ENCODE measurements at regions not wholly inside any gene's neighbourhood (a gene's known extent, or its start where the extent isn't known, plus 50 kb on each side); places are given as distances from the start of the nearest gene placed in this dataset.

DNA sequence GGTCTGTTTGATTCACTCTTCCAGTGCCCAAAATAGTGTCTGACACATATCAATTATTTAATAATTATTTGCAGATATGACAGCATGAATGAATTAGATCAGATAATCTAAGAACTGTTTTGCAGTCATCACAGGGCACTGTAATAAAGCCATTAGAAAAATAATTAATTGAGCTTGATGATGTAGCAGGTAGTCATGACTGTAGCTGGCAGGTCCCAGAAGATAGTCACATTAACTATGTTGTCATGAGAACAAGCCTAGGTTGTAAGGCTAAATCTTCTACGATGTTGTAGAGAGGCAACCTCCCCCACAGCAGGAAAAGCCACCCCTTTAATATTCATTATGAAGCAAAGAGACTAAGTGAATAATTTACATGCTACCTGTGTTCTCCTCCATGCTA is 243.9 kb upstream of the SPTLC3 start:
- H4K20me1 ChIP-seq, result no peaks in the 10 kb centered on the region
- no peak overlapping the region for H3K4me3 ChIP-seq
- H3K27ac ChIP-seq, result no peak overlapping the region
- no peaks in the 10 kb centered on the region for H3K4me1 ChIP-seq
- H3K9me3 ChIP-seq, result no peaks in the 10 kb centered on the region; the same call in 1 of the 2 replicates
- no peaks in the 10 kb centered on the region for H3K36me3 ChIP-seq
- H3K4me2 ChIP-seq, result no peak overlapping the region
- no peak for TF ChIP-seq Cebpa-rat (IDR thresholded peaks at IDR 0.05)
- no peak overlapping the region for H3K9ac ChIP-seq
- no peaks in the 10 kb centered on the region for H3K27me3 ChIP-seq

- no peaks in the 10 kb centered on the region for H4K20me1 ChIP-seq
- H3K4me1 ChIP-seq, result no peaks in the 10 kb centered on the region
- no peak overlapping the region for H3K27ac ChIP-seq
- no peaks in the 10 kb centered on the region for H3K27me3 ChIP-seq
- H3K9ac ChIP-seq, result no peak overlapping the region
- no peak for TF ChIP-seq Cebpa-rat (IDR thresholded peaks at IDR 0.05)
- no peak overlapping the region for H3K4me3 ChIP-seq
- no peaks in the 10 kb centered on the region for H3K9me3 ChIP-seq
- H3K4me2 ChIP-seq, result no peak overlapping the region
- no peaks in the 10 kb centered on the region for H3K36me3 ChIP-seq
Measured at GRCh38 chr20:12773936-12774335, 234.8 kb upstream of the SPTLC3 start.

DNA sequence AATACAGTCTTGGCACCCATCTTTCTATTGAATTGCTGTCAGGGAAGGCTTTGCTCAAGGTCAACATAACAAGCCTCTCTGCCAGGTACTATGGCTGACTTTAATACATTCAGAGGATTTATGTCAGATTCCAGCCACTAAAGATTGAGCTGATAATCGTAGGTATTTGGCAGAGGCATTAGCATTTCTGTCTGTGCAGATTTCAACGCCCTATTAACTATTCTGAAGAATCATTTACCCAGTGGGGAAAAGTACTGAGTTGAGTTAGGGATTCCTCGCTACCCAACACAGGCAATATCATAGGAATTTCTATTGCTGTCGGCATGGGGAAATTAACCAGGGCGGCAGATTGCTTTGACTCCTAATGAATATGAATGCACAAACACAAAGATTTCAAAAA is 233.7 kb upstream of the SPTLC3 start:
- H3K9me3 ChIP-seq, result no peaks in the 10 kb centered on the region
- no peak overlapping the region for H3K9ac ChIP-seq
- no peak overlapping the region for H3K27ac ChIP-seq
- TF ChIP-seq Cebpa-rat (IDR thresholded peaks at IDR 0.05), result no peak
- H3K36me3 ChIP-seq, result no peaks in the 10 kb centered on the region
- no peaks in the 10 kb centered on the region for H4K20me1 ChIP-seq
- H3K4me1 ChIP-seq, result no peaks in the 10 kb centered on the region
- no peak overlapping the region for H3K4me2 ChIP-seq
- H3K27me3 ChIP-seq, result no peaks in the 10 kb centered on the region
- no peak overlapping the region for H3K4me3 ChIP-seq

DNA sequence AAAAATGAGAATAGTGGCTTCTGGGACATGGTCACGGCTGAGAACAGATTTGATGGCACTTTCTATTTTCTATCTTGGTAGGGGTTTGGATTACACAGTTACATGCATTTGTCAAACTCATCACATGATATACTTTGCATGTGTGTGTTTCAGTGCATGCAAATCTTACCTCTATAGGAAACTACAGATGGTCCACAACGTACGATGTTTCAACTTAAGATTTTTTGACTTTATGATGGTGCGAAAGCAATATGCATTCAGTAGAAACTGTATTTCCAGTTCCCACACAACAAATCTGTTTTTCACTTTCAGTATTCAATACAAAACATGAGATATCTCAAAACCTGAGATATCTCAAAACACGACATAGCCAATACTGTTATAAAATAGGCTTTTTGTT is 231.8 kb upstream of the SPTLC3 start:
- Histone ChIP-seq H3K9me3 (no peaks in the 10 kb centered on the region), H3K4me1 (no peaks in the 10 kb centered on the region), H3K4me2 (no peak overlapping the region), H4K20me1 (no peaks in the 10 kb centered on the region), H3K9ac (no peak overlapping the region), H3K27me3 (no peaks in the 10 kb centered on the region), H3K4me3 (no peak overlapping the region), H3K27ac (no peak overlapping the region), H3K36me3 (no peaks in the 10 kb centered on the region)
- no peak for TF ChIP-seq Cebpa-rat (IDR thresholded peaks at IDR 0.05)

DNA sequence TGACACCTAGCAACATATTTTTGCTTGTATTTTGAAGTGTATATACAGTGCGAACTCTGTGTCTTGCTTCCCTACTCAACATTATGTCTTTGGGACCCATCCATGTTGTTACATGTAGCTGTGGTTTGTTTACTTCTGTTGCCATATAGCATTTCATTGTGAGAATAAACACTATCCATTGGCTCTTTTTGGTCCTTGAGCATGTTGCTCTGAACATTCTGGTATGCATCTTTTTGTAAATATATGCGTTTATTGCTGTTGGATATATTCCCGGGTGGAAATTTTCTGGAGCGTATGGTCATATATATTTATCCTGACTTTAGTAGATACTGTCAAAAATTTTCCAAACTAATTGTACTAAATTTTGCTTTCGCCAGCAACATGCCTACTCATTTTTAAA is 222.5 kb upstream of the SPTLC3 start:
- Histone ChIP-seq H3K27ac (no peak overlapping the region), H4K20me1 (no peaks in the 10 kb centered on the region), H3K9ac (no peak overlapping the region), H3K9me3 (no peaks in the 10 kb centered on the region), H3K36me3 (no peaks in the 10 kb centered on the region), H3K4me3 (no peak overlapping the region), H3K27me3 (no peaks in the 10 kb centered on the region), H3K4me1 (no peaks in the 10 kb centered on the region), H3K4me2 (no peak overlapping the region)
- TF ChIP-seq Cebpa-rat (IDR thresholded peaks at IDR 0.05), result no peak

DNA sequence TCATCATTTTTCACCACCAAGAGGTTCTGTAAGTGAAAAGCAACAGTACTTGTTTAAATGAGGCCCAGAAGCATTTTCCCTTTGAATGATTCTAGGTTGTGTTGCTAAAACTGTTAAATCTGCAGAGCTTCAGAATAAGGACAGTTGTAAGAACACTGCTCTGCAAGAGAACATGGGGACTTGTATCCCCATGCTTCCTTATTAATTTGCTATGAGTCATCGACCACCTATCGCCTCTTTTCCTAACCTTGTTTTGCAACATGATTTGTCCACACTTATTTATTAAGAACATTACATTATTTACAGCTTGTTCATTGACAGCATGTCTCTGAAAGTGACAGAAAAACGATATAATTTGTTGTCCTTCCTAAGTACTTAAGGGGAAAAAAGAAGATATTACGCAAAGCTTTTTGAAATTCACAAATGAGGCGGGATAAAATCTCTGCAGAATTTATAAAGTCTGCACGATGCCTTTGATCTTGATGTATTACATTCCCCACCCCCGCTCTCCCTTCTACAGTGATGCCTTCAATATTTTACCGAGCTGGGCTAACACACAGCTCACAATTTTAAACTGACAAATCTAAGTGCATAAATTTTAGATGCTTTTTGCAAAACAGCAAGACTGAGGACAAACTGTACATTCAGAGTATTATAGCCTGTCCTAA is 220.0 kb upstream of the SPTLC3 start:
- Histone ChIP-seq H3K4me2 (no peak overlapping the region), H3K9me3 (no peaks in the 10 kb centered on the region), H3K4me1 (no peaks in the 10 kb centered on the region), H3K27me3 (no peaks in the 10 kb centered on the region), H3K9ac (no peak overlapping the region), H3K4me3 (no peak overlapping the region), H3K36me3 (no peaks in the 10 kb centered on the region), H3K27ac (no peak overlapping the region), H4K20me1 (no peaks in the 10 kb centered on the region)
- TF ChIP-seq Cebpa-rat (IDR thresholded peaks at IDR 0.05), result no peak

GRCh38 chr20:12790859-12791258 is 217.9 kb upstream of the SPTLC3 start:
- no peak for TF ChIP-seq Cebpa-rat (IDR thresholded peaks at IDR 0.05)
- no peak overlapping the region for H3K4me3 ChIP-seq
- H4K20me1 ChIP-seq, result no peaks in the 10 kb centered on the region
- H3K9me3 ChIP-seq, result no peaks in the 10 kb centered on the region
- H3K27ac ChIP-seq, result no peak overlapping the region
- H3K27me3 ChIP-seq, result no peaks in the 10 kb centered on the region
- no peaks in the 10 kb centered on the region for H3K36me3 ChIP-seq
- H3K9ac ChIP-seq, result no peak overlapping the region
- H3K4me2 ChIP-seq, result no peak overlapping the region
- H3K4me1 ChIP-seq, result no peaks in the 10 kb centered on the region

GRCh38 chr20:12798286-12798685 is 210.5 kb upstream of the SPTLC3 start:
- H3K4me1 ChIP-seq, result no peaks in the 10 kb centered on the region
- no peak for TF ChIP-seq Cebpa-rat (IDR thresholded peaks at IDR 0.05)
- H3K9ac ChIP-seq, result no peak overlapping the region
- H3K27me3 ChIP-seq, result no peaks in the 10 kb centered on the region
- H3K4me2 ChIP-seq, result no peak overlapping the region
- H3K36me3 ChIP-seq, result no peaks in the 10 kb centered on the region
- H3K27ac ChIP-seq, result no peak overlapping the region
- no peaks in the 10 kb centered on the region for H4K20me1 ChIP-seq
- no peaks in the 10 kb centered on the region for H3K9me3 ChIP-seq
- H3K4me3 ChIP-seq, result no peak overlapping the region

DNA sequence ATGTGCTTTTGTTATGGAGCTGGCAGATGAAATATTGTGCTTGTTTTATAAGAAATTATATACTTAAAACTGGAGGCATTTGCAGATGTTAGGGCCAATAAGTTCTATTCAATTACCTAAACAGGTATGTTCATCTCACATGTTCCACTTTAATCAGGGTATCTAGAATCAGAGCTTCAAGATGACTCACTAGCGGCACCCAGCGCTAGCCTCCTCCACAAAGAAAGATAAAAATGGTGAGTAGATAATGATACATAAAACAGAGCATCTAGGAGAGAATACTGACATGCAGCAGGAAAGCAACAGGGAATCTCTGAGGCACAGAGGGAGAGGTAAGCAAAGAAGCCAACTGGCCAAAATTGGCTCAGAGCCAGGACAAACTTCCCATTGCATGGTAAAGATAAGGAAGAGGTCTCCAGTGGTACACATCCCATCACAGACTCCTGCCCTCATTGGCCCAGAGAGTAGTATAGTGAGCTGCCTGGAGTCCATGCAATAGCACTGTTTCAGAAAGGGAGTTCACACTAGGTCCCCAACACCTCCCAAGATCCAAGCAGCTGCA is 200.7 kb upstream of the SPTLC3 start:
- Histone ChIP-seq H3K36me3 (no peaks in the 10 kb centered on the region), H3K9ac (no peak overlapping the region), H3K9me3 (peaks cover 3% of the 10 kb centered on the region; the same call in 1 of the 2 replicates), H3K4me3 (no peak overlapping the region), H3K4me1 (no peaks in the 10 kb centered on the region), H3K4me2 (no peak overlapping the region), H3K27me3 (no peaks in the 10 kb centered on the region), H4K20me1 (no peaks in the 10 kb centered on the region), H3K27ac (no peak overlapping the region)
- no peak for TF ChIP-seq Cebpa-rat (IDR thresholded peaks at IDR 0.05)

DNA sequence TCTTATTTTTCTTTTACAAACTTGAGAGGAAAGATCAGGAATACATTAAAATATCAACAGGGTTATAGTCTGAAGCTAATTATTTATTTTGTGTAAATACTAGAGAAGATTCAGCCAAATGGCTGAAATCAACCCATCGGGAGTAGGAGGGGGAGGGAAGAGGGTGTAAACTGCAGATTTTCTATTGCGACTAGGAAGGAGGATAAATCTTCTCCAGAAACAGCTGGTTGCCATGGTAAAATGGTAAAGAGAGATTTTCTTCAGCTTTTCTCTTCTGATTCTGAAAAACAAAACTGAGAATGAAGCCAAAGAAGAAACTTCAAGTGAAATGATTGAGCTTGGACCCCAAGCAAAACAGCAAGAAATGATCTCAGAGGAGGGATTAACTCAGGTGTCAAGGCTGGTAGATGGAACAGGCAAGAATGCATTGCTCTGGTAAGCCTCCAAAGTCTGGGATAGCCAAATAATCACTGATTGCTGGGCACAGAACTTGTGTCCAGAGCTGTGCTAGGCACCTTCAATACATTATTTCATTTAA is 193.5 kb upstream of the SPTLC3 start:
- Histone ChIP-seq H3K9ac (no peak overlapping the region), H3K27ac (no peak overlapping the region), H3K27me3 (no peaks in the 10 kb centered on the region), H3K4me2 (no peak overlapping the region), H4K20me1 (no peaks in the 10 kb centered on the region), H3K4me3 (no peak overlapping the region), H3K9me3 (no peaks in the 10 kb centered on the region), H3K36me3 (no peaks in the 10 kb centered on the region), H3K4me1 (no peaks in the 10 kb centered on the region)
- TF ChIP-seq Cebpa-rat (IDR thresholded peaks at IDR 0.05), result no peak

Measured in BLaER1 (cell line).